H1 (cell line): ENCODE measurements at regions not wholly inside any gene's neighbourhood (a gene's known extent, or its start where the extent isn't known, plus 50 kb on each side); places are given as distances from the start of the nearest gene placed in this dataset.

ENCODE experiments used
- EZH2 ChIP-seq: fragments of 200-600 bp; sonication (generic); IDR thresholded peaks from 2 replicates; pipeline ENCODE4 v1.7.1; 2012; ENCODE audit warnings: low read depth, mild to moderate bottlenecking, moderate library complexity, low read length, inconsistent platforms; ENCODE audit not compliant: severe bottlenecking
- MAX ChIP-seq: IDR thresholded peaks from 2 replicates; pipeline ENCODE4 v1.6.1; 2012; ENCODE audit warnings: inconsistent platforms
- RFX5 ChIP-seq: IDR thresholded peaks from 2 replicates; pipeline ENCODE4 v1.6.1; 2011; ENCODE audit warnings: low read depth, low read length, improper control_type of control experiment, borderline replicate concordance
- TCF12 ChIP-seq: IDR thresholded peaks from 2 replicates; pipeline ENCODE4 v1.6.1; 2011; ENCODE audit warnings: low read depth, mild to moderate bottlenecking, low read length

GRCh38 chr2:150319085-150319484 lies 168.4 kb downstream of the RND3 start:
- TF ChIP-seq MAX (no peak), EZH2 (no peak), TCF12 (no peak), RFX5 (no peak)
